ENCODE measurements at regions not wholly inside any gene's neighbourhood (a gene's known extent, or its start where the extent isn't known, plus 50 kb on each side); places are given as distances from the start of the nearest gene placed in this dataset.

DNA sequence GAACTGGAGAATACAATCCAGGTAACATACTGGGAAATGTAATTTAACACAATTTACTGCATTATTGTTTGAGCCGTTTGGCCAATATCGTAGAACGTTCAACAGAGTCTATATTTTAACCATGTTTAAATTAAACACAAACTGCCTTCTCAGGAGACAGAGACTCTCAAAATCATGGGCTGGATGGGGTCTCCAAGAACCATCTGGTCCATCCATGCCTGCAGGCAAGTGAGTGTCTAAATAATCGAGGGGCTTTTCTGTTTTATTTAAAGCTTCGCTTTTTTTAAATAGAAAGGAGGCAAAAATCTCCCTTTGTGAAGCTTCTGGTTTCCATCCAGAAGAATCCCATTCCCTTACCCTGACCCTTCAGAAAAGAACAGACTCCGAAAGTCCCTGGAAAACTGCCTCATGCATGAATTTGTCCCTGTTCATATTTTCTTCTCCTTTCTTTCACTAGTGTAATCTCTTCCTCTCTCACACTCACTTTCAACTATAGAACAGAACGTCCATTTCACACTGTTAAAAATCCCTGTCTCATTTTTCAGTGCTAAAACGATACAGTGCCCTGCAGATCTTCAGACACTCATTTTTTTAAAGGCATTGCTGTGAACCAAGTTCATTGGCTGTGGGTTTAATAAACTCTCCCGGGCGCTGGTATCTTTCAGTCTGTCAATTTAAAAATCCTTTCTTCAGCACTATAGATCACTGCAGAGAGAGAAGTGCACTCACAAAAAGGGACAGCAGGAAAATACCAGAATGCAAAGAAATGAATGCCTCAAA, 111.4 kb upstream of the TOM1L1 start:
- Histone ChIP-seq H3K4me3 (no peak overlapping the region), H3K27me3 (replicated peaks in 1 of 7) (no peaks in the 10 kb centered on the region), H3K36me3 (no peaks in the 10 kb centered on the region), H3K4me1 (no peaks in the 10 kb centered on the region), H3K27ac (no peak overlapping the region), H3K9me3 (peaks cover 0 to 3% (median 0%) of the 10 kb centered on the region in 8 donors)
- no peak for TF ChIP-seq POLR2A (IDR thresholded peaks at IDR 0.05)
- no peak for TF ChIP-seq POLR2AphosphoS5 (IDR thresholded peaks at IDR 0.05)
- TF ChIP-seq, protein P1, sequence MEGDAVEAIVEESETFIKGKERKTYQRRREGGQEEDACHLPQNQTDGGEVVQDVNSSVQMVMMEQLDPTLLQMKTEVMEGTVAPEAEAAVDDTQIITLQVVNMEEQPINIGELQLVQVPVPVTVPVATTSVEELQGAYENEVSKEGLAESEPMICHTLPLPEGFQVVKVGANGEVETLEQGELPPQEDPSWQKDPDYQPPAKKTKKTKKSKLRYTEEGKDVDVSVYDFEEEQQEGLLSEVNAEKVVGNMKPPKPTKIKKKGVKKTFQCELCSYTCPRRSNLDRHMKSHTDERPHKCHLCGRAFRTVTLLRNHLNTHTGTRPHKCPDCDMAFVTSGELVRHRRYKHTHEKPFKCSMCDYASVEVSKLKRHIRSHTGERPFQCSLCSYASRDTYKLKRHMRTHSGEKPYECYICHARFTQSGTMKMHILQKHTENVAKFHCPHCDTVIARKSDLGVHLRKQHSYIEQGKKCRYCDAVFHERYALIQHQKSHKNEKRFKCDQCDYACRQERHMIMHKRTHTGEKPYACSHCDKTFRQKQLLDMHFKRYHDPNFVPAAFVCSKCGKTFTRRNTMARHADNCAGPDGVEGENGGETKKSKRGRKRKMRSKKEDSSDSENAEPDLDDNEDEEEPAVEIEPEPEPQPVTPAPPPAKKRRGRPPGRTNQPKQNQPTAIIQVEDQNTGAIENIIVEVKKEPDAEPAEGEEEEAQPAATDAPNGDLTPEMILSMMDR (IDR thresholded peaks at IDR 0.05 in 8 of 11, conservative IDR thresholded peaks at IDR 0.05 in 3 of 11) = no peak
- 62 to 77% (median 68%) methylated on average over 10 of the region's 10 CpGs for WGBS, 5 donors
- DNase-seq = no peak
- intact Hi-C loops (cut with DNase I; ENCODE audit: low total_unique reads) = no loop called here

DNA sequence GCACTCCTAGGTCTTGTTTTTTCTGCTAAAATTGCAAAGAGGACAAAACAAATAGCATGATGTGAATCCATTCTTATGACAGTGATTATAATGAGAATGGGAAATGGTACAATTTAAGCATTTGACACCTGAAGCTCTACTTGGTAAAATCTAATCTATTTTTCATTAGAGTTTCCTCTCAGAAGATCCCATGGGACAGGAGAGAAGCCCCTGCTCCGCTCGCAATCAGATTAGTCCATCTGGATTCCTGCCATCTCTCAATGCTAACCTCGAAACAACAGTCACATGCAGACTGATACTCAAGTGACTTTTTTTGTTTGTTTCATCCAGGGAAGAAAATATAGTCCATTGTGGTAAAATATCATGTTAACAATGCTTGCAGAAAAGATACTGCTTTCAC, 107.4 kb upstream of the TOM1L1 start:
- Histone ChIP-seq H3K4me3 (no peak overlapping the region), H3K27ac (no peak overlapping the region), H3K36me3 (no peaks in the 10 kb centered on the region), H3K9me3 (no peaks in the 10 kb centered on the region), H3K27me3 (replicated peaks in 1 of 7) (no peaks in the 10 kb centered on the region), H3K4me1 (no peaks in the 10 kb centered on the region)
- no peak for DNase-seq
- WGBS, 5 donors = 62 to 78% (median 72%) methylated on average over 3 of the region's 3 CpGs
- intact Hi-C loops (cut with DNase I; ENCODE audit: low total_unique reads) = no loop called here
- no peak for TF ChIP-seq POLR2AphosphoS5 (IDR thresholded peaks at IDR 0.05)
- TF ChIP-seq, protein P1 (IDR thresholded peaks at IDR 0.05 in 8 of 11, conservative IDR thresholded peaks at IDR 0.05 in 3 of 11) = no peak
- TF ChIP-seq POLR2A (IDR thresholded peaks at IDR 0.05) = no peak

DNA sequence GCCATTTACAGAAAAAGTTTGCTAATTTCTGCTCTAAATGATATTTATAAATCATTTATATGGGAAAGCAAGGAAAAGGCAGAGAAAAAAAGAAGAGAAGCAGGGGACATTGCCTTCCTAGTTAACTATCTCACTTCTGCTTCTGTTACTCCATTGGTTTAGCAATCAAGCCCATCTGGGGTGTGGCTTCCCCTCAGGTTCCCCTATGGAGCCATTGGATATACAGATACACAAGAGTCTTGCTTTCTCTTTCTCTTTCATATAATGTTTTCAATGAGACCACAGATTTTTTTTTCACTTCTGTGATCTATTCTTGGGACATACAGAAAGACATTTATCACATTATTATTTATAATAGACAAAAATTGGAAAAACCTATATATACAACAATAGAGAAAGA, 105.6 kb upstream of the TOM1L1 start:
- intact Hi-C loops (cut with DNase I; ENCODE audit: low total_unique reads) = no loop called here
- TF ChIP-seq, protein P1 (IDR thresholded peaks at IDR 0.05 in 8 of 11, conservative IDR thresholded peaks at IDR 0.05 in 3 of 11) = no peak
- TF ChIP-seq POLR2AphosphoS5 (IDR thresholded peaks at IDR 0.05) (no peak), POLR2A (IDR thresholded peaks at IDR 0.05) (no peak)
- no peak for DNase-seq
- Histone ChIP-seq H3K9me3 (peaks cover 0 to 8% (median 0%) of the 10 kb centered on the region in 8 donors), H3K27ac (no peak overlapping the region), H3K27me3 (replicated peaks in 1 of 7) (no peaks in the 10 kb centered on the region), H3K4me3 (no peak overlapping the region), H3K36me3 (no peaks in the 10 kb centered on the region), H3K4me1 (no peaks in the 10 kb centered on the region)

DNA sequence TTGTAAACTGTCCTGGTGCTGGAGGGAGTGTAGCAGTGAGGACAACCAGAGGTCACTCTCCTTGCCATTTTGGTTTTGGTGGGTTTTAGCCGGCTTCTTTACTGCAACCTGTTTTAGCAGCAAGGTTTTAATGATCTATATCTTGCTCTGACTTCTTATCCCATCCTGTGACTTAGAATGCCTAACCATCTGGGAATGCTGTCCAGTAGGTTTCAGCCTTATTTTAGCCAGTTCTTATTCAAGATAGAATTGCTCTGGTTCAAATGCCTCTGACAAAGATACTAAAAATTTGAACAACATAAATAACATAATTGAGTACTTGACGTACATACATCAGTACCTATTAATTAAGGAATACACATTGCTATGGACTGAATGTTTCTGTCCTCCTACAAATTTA, 93.3 kb upstream of the TOM1L1 start:
- TF ChIP-seq POLR2A (IDR thresholded peaks at IDR 0.05) (no peak), POLR2AphosphoS5 (IDR thresholded peaks at IDR 0.05) (no peak)
- TF ChIP-seq, protein P1 (IDR thresholded peaks at IDR 0.05 in 8 of 11, conservative IDR thresholded peaks at IDR 0.05 in 3 of 11) = no peak
- H3K27me3 ChIP-seq (replicated peaks in 1 of 7) = no peaks in the 10 kb centered on the region
- no peaks in the 10 kb centered on the region for H3K36me3 ChIP-seq
- no peaks in the 10 kb centered on the region for H3K4me1 ChIP-seq
- H3K4me3 ChIP-seq = no peak overlapping the region
- H3K27ac ChIP-seq = no peak overlapping the region
- WGBS, 5 donors = 83 to 91% (median 88%) methylated on average over 2 of the region's 2 CpGs
- H3K9me3 ChIP-seq = no peaks in the 10 kb centered on the region
- DNase-seq = no peak
- intact Hi-C loops (cut with DNase I; ENCODE audit: low total_unique reads) = no loop called here
